ENCODE measurements at regions not wholly inside any gene's neighbourhood (a gene's known extent, or its start where the extent isn't known, plus 50 kb on each side); places are given as distances from the start of the nearest gene placed in this dataset.

- no peak for DNase-seq (ENCODE audit: low spot score)
- H3K4me1 Mint-ChIP-seq (ENCODE audit: low read depth), result no peaks in the 10 kb centered on the region
Observed at GRCh38 chr11:80914311-80914710, 1473.5 kb upstream of the TENM4 start.

GRCh38 chr11:80911666-80912065, 1470.8 kb upstream of the TENM4 start:
- Mint-ChIP-seq H3K4me3 (no peak overlapping the region), H3K36me3 (ENCODE audit: low read depth) (no peaks in the 10 kb centered on the region), H3K4me1 (ENCODE audit: low read depth) (no peaks in the 10 kb centered on the region), H3K9me3 (peaks cover 5% of the 10 kb centered on the region), H3K27me3 (ENCODE audit: low read depth) (no peaks in the 10 kb centered on the region), H3K27ac (no peak overlapping the region)
- no peak for DNase-seq (ENCODE audit: low spot score)

More at GRCh38 chr11:80914311-80914710, 1473.5 kb upstream of the TENM4 start:
- Mint-ChIP-seq H3K27me3 (ENCODE audit: low read depth) (no peaks in the 10 kb centered on the region), H3K4me3 (no peak overlapping the region), H3K9me3 (peaks cover 3% of the 10 kb centered on the region), H3K36me3 (ENCODE audit: low read depth) (no peaks in the 10 kb centered on the region), H3K27ac (no peak overlapping the region)

GRCh38 chr11:80900265-80900664, 1459.4 kb upstream of the TENM4 start:
- Mint-ChIP-seq H3K4me1 (ENCODE audit: low read depth) (no peaks in the 10 kb centered on the region), H3K9me3 (peaks cover 42% of the 10 kb centered on the region), H3K27me3 (ENCODE audit: low read depth) (no peaks in the 10 kb centered on the region), H3K4me3 (no peak overlapping the region), H3K27ac (no peak overlapping the region), H3K36me3 (ENCODE audit: low read depth) (no peaks in the 10 kb centered on the region)
- no peak for DNase-seq (ENCODE audit: low spot score)

GRCh38 chr11:80899381-80899780, 1458.6 kb upstream of the TENM4 start:
- H3K27me3 Mint-ChIP-seq (ENCODE audit: low read depth), result no peaks in the 10 kb centered on the region
- H3K4me1 Mint-ChIP-seq (ENCODE audit: low read depth), result no peaks in the 10 kb centered on the region
- H3K9me3 Mint-ChIP-seq, result peaks cover 36% of the 10 kb centered on the region
- H3K27ac Mint-ChIP-seq, result no peak overlapping the region
- no peaks in the 10 kb centered on the region for H3K36me3 Mint-ChIP-seq (ENCODE audit: low read depth)
- H3K4me3 Mint-ChIP-seq, result no peak overlapping the region
- DNase-seq (ENCODE audit: low spot score), result no peak

- H3K4me1 Mint-ChIP-seq (ENCODE audit: low read depth), result no peaks in the 10 kb centered on the region
- H3K4me3 Mint-ChIP-seq, result no peak overlapping the region
- no peaks in the 10 kb centered on the region for H3K27me3 Mint-ChIP-seq (ENCODE audit: low read depth)
- no peaks in the 10 kb centered on the region for H3K36me3 Mint-ChIP-seq (ENCODE audit: low read depth)
- H3K9me3 Mint-ChIP-seq, result peaks cover 31% of the 10 kb centered on the region
- no peak for DNase-seq (ENCODE audit: low spot score)
- no peak overlapping the region for H3K27ac Mint-ChIP-seq
Observed at GRCh38 chr11:80898910-80899309, 1458.1 kb upstream of the TENM4 start.

GRCh38 chr11:80886684-80887083, 1445.9 kb upstream of the TENM4 start:
- Mint-ChIP-seq H3K4me1 (ENCODE audit: low read depth) (no peaks in the 10 kb centered on the region), H3K27me3 (ENCODE audit: low read depth) (no peaks in the 10 kb centered on the region), H3K36me3 (ENCODE audit: low read depth) (no peaks in the 10 kb centered on the region), H3K9me3 (peaks cover 6% of the 10 kb centered on the region), H3K27ac (no peak overlapping the region), H3K4me3 (no peak overlapping the region)
- no peak for DNase-seq (ENCODE audit: low spot score)

GRCh38 chr11:80873310-80873999, 1432.6 kb upstream of the TENM4 start:
- no peak overlapping the region for H3K4me3 Mint-ChIP-seq
- DNase-seq (ENCODE audit: low spot score), result no peak
- peaks cover 11% of the 10 kb centered on the region for H3K9me3 Mint-ChIP-seq
- no peaks in the 10 kb centered on the region for H3K4me1 Mint-ChIP-seq (ENCODE audit: low read depth)
- no peak overlapping the region for H3K27ac Mint-ChIP-seq
- no peaks in the 10 kb centered on the region for H3K36me3 Mint-ChIP-seq (ENCODE audit: low read depth)
- no peaks in the 10 kb centered on the region for H3K27me3 Mint-ChIP-seq (ENCODE audit: low read depth)

DNA sequence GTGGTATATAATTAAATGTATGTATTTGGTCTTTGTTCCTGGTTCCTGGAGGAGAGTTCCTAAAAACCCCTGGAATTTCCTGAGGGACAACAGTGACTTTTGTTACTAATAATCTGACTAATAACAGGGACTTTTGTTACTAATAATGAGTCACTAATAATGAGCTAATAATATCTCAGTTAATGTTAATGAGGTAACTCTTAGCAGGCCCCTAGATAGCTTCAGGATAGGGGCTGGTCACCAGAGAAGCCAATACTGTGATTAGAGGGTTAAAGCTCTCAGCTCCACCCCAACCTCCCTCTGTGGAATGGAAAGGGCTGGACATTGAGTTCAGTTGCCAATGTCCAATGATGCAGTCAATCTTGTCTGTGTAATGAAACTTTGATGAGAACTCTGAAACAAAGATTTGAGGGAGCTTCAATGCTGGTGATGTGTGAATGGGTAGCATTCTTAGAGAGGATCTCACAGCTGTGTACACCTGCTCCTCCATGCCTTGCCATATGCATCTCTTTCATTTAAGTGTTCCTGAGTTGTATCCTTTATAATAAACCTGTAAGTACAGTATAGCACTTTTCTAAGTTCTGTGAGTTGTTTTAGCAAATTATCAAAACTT, 1431.4 kb upstream of the TENM4 start:
- Mint-ChIP-seq H3K27me3 (ENCODE audit: low read depth) (no peaks in the 10 kb centered on the region), H3K9me3 (peaks cover 11% of the 10 kb centered on the region), H3K27ac (no peak overlapping the region), H3K4me1 (ENCODE audit: low read depth) (no peaks in the 10 kb centered on the region), H3K36me3 (ENCODE audit: low read depth) (no peaks in the 10 kb centered on the region), H3K4me3 (no peak overlapping the region)
- DNase-seq (ENCODE audit: low spot score), result no peak

GRCh38 chr11:80868831-80869230, 1428.0 kb upstream of the TENM4 start:
- no peak for DNase-seq (ENCODE audit: low spot score)
- Mint-ChIP-seq H3K27ac (no peak overlapping the region), H3K4me3 (no peak overlapping the region), H3K27me3 (ENCODE audit: low read depth) (no peaks in the 10 kb centered on the region), H3K36me3 (ENCODE audit: low read depth) (no peaks in the 10 kb centered on the region), H3K9me3 (peaks cover 19% of the 10 kb centered on the region), H3K4me1 (ENCODE audit: low read depth) (no peaks in the 10 kb centered on the region)

- Mint-ChIP-seq H3K9me3 (peaks cover 9% of the 10 kb centered on the region), H3K4me3 (no peak overlapping the region), H3K27ac (no peak overlapping the region), H3K27me3 (ENCODE audit: low read depth) (no peaks in the 10 kb centered on the region), H3K4me1 (ENCODE audit: low read depth) (no peaks in the 10 kb centered on the region), H3K36me3 (ENCODE audit: low read depth) (no peaks in the 10 kb centered on the region)
- DNase-seq (ENCODE audit: low spot score), result no peak
Observed at GRCh38 chr11:80862011-80862410, 1421.2 kb upstream of the TENM4 start.

GRCh38 chr11:80861193-80861592, 1420.4 kb upstream of the TENM4 start:
- DNase-seq (ENCODE audit: low spot score), result no peak
- H3K4me3 Mint-ChIP-seq, result no peak overlapping the region
- no peaks in the 10 kb centered on the region for H3K4me1 Mint-ChIP-seq (ENCODE audit: low read depth)
- H3K9me3 Mint-ChIP-seq, result peaks cover 9% of the 10 kb centered on the region
- H3K36me3 Mint-ChIP-seq (ENCODE audit: low read depth), result no peaks in the 10 kb centered on the region
- no peaks in the 10 kb centered on the region for H3K27me3 Mint-ChIP-seq (ENCODE audit: low read depth)
- no peak overlapping the region for H3K27ac Mint-ChIP-seq

GRCh38 chr11:80860632-80861031, 1419.8 kb upstream of the TENM4 start:
- no peak for DNase-seq (ENCODE audit: low spot score)
- Mint-ChIP-seq H3K4me3 (no peak overlapping the region), H3K27me3 (ENCODE audit: low read depth) (no peaks in the 10 kb centered on the region), H3K27ac (no peak overlapping the region), H3K36me3 (ENCODE audit: low read depth) (no peaks in the 10 kb centered on the region), H3K9me3 (peaks cover 9% of the 10 kb centered on the region), H3K4me1 (ENCODE audit: low read depth) (no peaks in the 10 kb centered on the region)

GRCh38 chr11:80856066-80856465, 1415.2 kb upstream of the TENM4 start:
- no peak for DNase-seq (ENCODE audit: low spot score)
- Mint-ChIP-seq H3K27ac (no peak overlapping the region), H3K9me3 (peaks cover 3% of the 10 kb centered on the region), H3K27me3 (ENCODE audit: low read depth) (no peaks in the 10 kb centered on the region), H3K4me3 (no peak overlapping the region), H3K36me3 (ENCODE audit: low read depth) (no peaks in the 10 kb centered on the region), H3K4me1 (ENCODE audit: low read depth) (no peaks in the 10 kb centered on the region)

- Mint-ChIP-seq H3K9me3 (peaks cover 3% of the 10 kb centered on the region), H3K36me3 (ENCODE audit: low read depth) (no peaks in the 10 kb centered on the region), H3K27me3 (ENCODE audit: low read depth) (no peaks in the 10 kb centered on the region), H3K27ac (no peak overlapping the region), H3K4me3 (no peak overlapping the region), H3K4me1 (ENCODE audit: low read depth) (no peaks in the 10 kb centered on the region)
- DNase-seq (ENCODE audit: low spot score), result no peak
Observed at GRCh38 chr11:80855426-80855825, 1414.6 kb upstream of the TENM4 start.

- Mint-ChIP-seq H3K9me3 (peaks cover 8% of the 10 kb centered on the region), H3K36me3 (ENCODE audit: low read depth) (no peaks in the 10 kb centered on the region), H3K4me3 (no peak overlapping the region), H3K27me3 (ENCODE audit: low read depth) (no peaks in the 10 kb centered on the region), H3K4me1 (ENCODE audit: low read depth) (no peaks in the 10 kb centered on the region), H3K27ac (no peak overlapping the region)
- DNase-seq (ENCODE audit: low spot score), result no peak
Observed at GRCh38 chr11:80849253-80849652, 1408.4 kb upstream of the TENM4 start.

Data from T-helper 2 cell treated with Interferon-gamma antibody and Interleukin-4, amounts not matched to agents 5 μg/mL and 100 μg/mL, for 36 hours (primary cell).